ENCODE measurements at regions not wholly inside any gene's neighbourhood (a gene's known extent, or its start where the extent isn't known, plus 50 kb on each side); places are given as distances from the start of the nearest gene placed in this dataset.

DNA sequence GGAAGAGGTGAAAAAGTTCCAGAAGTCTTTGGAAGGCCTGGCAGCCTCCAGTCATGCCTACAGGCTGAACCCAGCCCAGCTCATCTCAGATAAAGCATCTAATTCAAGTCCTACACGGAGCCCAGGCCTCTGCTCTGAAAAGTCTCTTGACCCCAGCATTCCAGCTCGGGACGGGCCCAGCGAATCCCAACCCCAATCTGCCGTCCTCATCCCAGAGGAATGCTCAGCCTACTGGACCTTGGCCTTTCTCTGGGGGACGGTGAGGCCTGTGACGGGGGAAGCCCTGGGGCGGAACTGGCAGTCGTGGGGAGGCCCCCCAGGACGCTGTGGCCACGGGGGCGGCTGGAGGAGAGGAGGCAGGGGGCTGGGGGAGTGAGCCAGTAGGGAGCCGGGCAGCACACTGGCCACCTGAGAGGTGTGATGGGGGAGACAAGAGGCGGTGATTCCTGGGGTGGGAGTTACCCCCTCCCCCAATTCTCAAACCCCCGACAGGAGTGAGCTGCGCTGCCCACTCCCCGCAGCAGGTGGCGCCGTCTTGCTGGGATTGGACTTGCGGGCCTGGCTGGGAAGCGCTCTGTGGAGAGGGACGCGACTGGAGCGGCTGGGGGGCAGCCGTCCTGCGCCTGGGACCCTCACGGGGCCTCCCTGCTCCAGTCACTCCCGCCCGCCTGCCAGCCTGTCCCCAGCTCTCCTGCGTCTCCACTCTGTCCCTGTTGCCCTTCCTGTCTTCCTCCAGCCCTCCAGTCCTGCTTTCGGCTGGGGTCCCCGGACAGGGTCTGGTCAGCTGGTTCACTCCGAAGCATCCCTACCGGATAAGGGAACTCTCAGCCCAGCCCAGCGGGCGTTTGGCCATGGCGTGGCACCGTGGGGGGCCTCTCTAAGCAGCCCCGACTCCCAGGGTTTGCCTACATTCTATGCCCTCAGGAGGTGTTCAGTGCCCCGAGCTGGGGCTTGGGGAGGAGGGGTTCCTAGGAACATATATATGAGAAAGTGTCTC, 182.6 kb upstream of the HAAO start:
- DNase-seq (ENCODE audit: low read depth, low spot score) (no peak), FAIRE-seq (no peak)
- no peaks in the 10 kb centered on the region for H3K79me2 ChIP-seq (ENCODE audit: control insufficient read depth, insufficient read depth, low read length)
- H3K9ac ChIP-seq (ENCODE audit: control insufficient read depth, extremely low read depth, insufficient read depth, low read length), result peak overlapping the region; percentile 62
- no peak for TF ChIP-seq EZH2 (IDR thresholded peaks at IDR 0.05; ENCODE audit: low read length)
- TF ChIP-seq CTCF (optimal IDR thresholded peaks at IDR 0.05 in 1 of 3, IDR thresholded peaks at IDR 0.05 in 1 of 3, conservative IDR thresholded peaks at IDR 0.05 in 1 of 3; ENCODE audit: extremely low read depth in 1 of 3, insufficient read depth in 2 of 3, low read length in 3 of 3), result peak; percentile 74 to 96 (median 96)
- H3K4me2 ChIP-seq (ENCODE audit: control insufficient read depth, extremely low read depth, insufficient read depth, low read depth, low read length), result peak overlapping the region; percentile 73
- H3K9me1 ChIP-seq (ENCODE audit: control insufficient read depth, extremely low read depth, insufficient read depth, low read length), result no peaks in the 10 kb centered on the region
- H2AFZ ChIP-seq (ENCODE audit: control insufficient read depth, low read length), result peak overlapping the region; percentile 83
- H3K27ac ChIP-seq (ENCODE audit: control insufficient read depth, insufficient read depth, low read length), result peak overlapping the region; percentile 34
- H3K9me3 ChIP-seq (ENCODE audit: control insufficient read depth, low read depth, low read length), result no peaks in the 10 kb centered on the region
- no peaks in the 10 kb centered on the region for H3K36me3 ChIP-seq (ENCODE audit: control insufficient read depth in 2 of 2, extremely low read depth in 1 of 2, insufficient read depth in 2 of 2, low read length in 2 of 2)
- H3K4me3 ChIP-seq (ENCODE audit: control insufficient read depth in 2 of 3, extremely low read depth in 1 of 3, insufficient read depth in 2 of 3, low read depth in 1 of 3, low read length in 3 of 3), result peak overlapping the region in 1 of 3 experiments; percentile 27
- dilution Hi-C loops (cut with MboI; ENCODE audit: extremely low pct_ligation_motif_present, low sequenced_read_pairs), result no loop called here
- H3K4me1 ChIP-seq (ENCODE audit: control insufficient read depth, extremely low read depth, insufficient read depth, low read length), result peaks cover 33% of the 10 kb centered on the region
- H3K27me3 ChIP-seq (ENCODE audit: control insufficient read depth, extremely low read depth, insufficient read depth, low read length), result no peaks in the 10 kb centered on the region
- no peaks in the 10 kb centered on the region for H4K20me1 ChIP-seq (ENCODE audit: control insufficient read depth, extremely low read depth, insufficient read depth, low read length)

GRCh38 chr2:42974169-42974720, 181.9 kb upstream of the HAAO start:
- no peak overlapping the region for H3K27ac ChIP-seq (ENCODE audit: control insufficient read depth, insufficient read depth, low read length)
- H3K4me3 ChIP-seq (ENCODE audit: control insufficient read depth in 2 of 3, extremely low read depth in 1 of 3, insufficient read depth in 2 of 3, low read depth in 1 of 3, low read length in 3 of 3), result no peak overlapping the region
- H4K20me1 ChIP-seq (ENCODE audit: control insufficient read depth, extremely low read depth, insufficient read depth, low read length), result no peaks in the 10 kb centered on the region
- peaks cover 40% of the 10 kb centered on the region for H3K4me1 ChIP-seq (ENCODE audit: control insufficient read depth, extremely low read depth, insufficient read depth, low read length)
- TF ChIP-seq EZH2 (IDR thresholded peaks at IDR 0.05; ENCODE audit: low read length) (no peak), CTCF (optimal IDR thresholded peaks at IDR 0.05 in 1 of 3, IDR thresholded peaks at IDR 0.05 in 1 of 3, conservative IDR thresholded peaks at IDR 0.05 in 1 of 3; ENCODE audit: extremely low read depth in 1 of 3, insufficient read depth in 2 of 3, low read length in 3 of 3) (no peak)
- no peak overlapping the region for H2AFZ ChIP-seq (ENCODE audit: control insufficient read depth, low read length)
- no peak overlapping the region for H3K9ac ChIP-seq (ENCODE audit: control insufficient read depth, extremely low read depth, insufficient read depth, low read length)
- no peak for DNase-seq (ENCODE audit: low read depth, low spot score)
- no peaks in the 10 kb centered on the region for H3K36me3 ChIP-seq (ENCODE audit: control insufficient read depth in 2 of 2, extremely low read depth in 1 of 2, insufficient read depth in 2 of 2, low read length in 2 of 2)
- dilution Hi-C loops (cut with MboI; ENCODE audit: extremely low pct_ligation_motif_present, low sequenced_read_pairs), result no loop called here
- no peak for FAIRE-seq
- H3K9me3 ChIP-seq (ENCODE audit: control insufficient read depth, low read depth, low read length), result no peaks in the 10 kb centered on the region
- H3K4me2 ChIP-seq (ENCODE audit: control insufficient read depth, extremely low read depth, insufficient read depth, low read depth, low read length), result no peak overlapping the region
- H3K9me1 ChIP-seq (ENCODE audit: control insufficient read depth, extremely low read depth, insufficient read depth, low read length), result no peaks in the 10 kb centered on the region
- no peaks in the 10 kb centered on the region for H3K27me3 ChIP-seq (ENCODE audit: control insufficient read depth, extremely low read depth, insufficient read depth, low read length)
- H3K79me2 ChIP-seq (ENCODE audit: control insufficient read depth, insufficient read depth, low read length), result no peaks in the 10 kb centered on the region

Data from keratinocyte (primary cell).